Naive B cell (primary cell): ENCODE measurements at regions not wholly inside any gene's neighbourhood (a gene's known extent, or its start where the extent isn't known, plus 50 kb on each side); places are given as distances from the start of the nearest gene placed in this dataset.

Experiments used
- ATAC-seq, 2 donors: fragments of 150-1000 bp; cut with Tn5 transposase; 2 replicates each; pipeline ENCODE4 v1.10.0; 2021; ENCODE audit warnings: low read depth in 2 of 2, mild to moderate bottlenecking in 2 of 2, moderate library complexity in 2 of 2
- DNase-seq: peaks from one replicate; pipeline ENCODE4 v3.0.0; 2022
- H3K27ac Mint-ChIP-seq, 6 donors: one replicate each; pipeline ENCODE4 v1.8.0; 2020 to 2022; ENCODE audit warnings: mild to moderate bottlenecking in 6 of 6, mixed read lengths in 6 of 6, moderate library complexity in 5 of 6, inconsistent platforms in 2 of 6
- H3K27me3 Mint-ChIP-seq, 3 donors: one replicate each; pipeline ENCODE4 v1.8.0; 2021 to 2022; ENCODE audit warnings: mixed read lengths in 3 of 3, mild to moderate bottlenecking in 1 of 3
- H3K36me3 Mint-ChIP-seq, 2 donors: one replicate each; pipeline ENCODE4 v1.8.0; 2020 to 2022; ENCODE audit warnings: mixed read lengths in 2 of 2, inconsistent platforms in 1 of 2, mild to moderate bottlenecking in 1 of 2
- H3K4me1 Mint-ChIP-seq, 3 donors: one replicate each; pipeline ENCODE4 v1.8.0; 2020 to 2022; ENCODE audit warnings: mixed read lengths in 3 of 3, inconsistent platforms in 1 of 3, mild to moderate bottlenecking in 1 of 3, moderate library complexity in 1 of 3
- H3K4me3 Mint-ChIP-seq, 8 donors: one replicate each; pipeline ENCODE4 v1.8.0; 2020 to 2022; ENCODE audit warnings: mild to moderate bottlenecking in 8 of 8, mixed read lengths in 8 of 8, moderate library complexity in 8 of 8, inconsistent platforms in 2 of 8
- H3K9me3 Mint-ChIP-seq, 7 donors: one replicate each; pipeline ENCODE4 v1.8.0; 2020 to 2022; ENCODE audit warnings: mixed read lengths in 7 of 7, mild to moderate bottlenecking in 5 of 7, inconsistent platforms in 2 of 7, moderate library complexity in 1 of 7

DNA sequence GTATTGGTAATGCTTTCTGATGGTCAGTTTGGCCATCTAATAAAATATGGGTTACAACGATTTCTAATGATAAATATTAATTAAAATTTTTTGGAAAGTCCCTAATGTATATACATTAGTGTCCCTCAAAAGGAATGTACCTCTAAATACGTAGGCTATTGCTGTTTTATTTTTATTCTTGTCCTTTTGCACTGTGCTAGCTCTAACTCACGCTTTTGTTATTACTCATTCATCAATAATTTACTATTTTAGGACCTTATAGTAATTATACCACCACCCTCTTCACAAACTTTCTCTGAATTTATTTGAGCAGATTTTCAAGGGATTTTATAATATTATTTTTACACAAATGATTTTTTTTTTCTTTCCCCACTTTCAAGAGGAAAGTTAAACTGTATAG is 795.9 kb upstream of the PCDH9 start:
- Mint-ChIP-seq H3K27ac (no peak overlapping the region), H3K4me1 (no peaks in the 10 kb centered on the region), H3K27me3 (no peaks in the 10 kb centered on the region), H3K36me3 (no peaks in the 10 kb centered on the region), H3K4me3 (no peak overlapping the region), H3K9me3 (peaks cover 0 to 8% (median 3%) of the 10 kb centered on the region in 7 donors)
- DNase-seq, result no peak
- no peak for ATAC-seq

DNA sequence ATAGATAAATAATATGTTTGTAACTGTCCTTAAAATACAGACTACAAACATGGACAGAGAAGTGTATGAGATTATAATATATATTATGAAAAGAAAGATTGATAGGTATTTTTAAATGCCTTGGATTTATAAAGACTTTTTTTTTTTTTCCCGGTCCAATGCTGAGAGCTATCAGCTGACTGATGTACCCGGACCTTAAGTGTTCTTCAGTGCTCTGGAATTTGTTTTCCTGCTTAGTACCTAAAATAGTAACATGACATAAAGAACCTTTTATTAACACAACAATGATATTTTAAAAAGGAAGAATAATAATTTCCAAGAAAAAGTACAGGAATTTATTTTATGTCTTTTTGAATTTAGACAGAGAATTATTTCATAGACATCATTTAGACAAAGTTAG is 795.5 kb upstream of the PCDH9 start:
- no peaks in the 10 kb centered on the region for H3K36me3 Mint-ChIP-seq
- no peak for DNase-seq
- no peak overlapping the region for H3K4me3 Mint-ChIP-seq
- no peak for ATAC-seq
- H3K9me3 Mint-ChIP-seq, result peaks cover 0 to 11% (median 5%) of the 10 kb centered on the region in 7 donors
- H3K4me1 Mint-ChIP-seq, result no peaks in the 10 kb centered on the region
- no peak overlapping the region for H3K27ac Mint-ChIP-seq
- H3K27me3 Mint-ChIP-seq, result no peaks in the 10 kb centered on the region

DNA sequence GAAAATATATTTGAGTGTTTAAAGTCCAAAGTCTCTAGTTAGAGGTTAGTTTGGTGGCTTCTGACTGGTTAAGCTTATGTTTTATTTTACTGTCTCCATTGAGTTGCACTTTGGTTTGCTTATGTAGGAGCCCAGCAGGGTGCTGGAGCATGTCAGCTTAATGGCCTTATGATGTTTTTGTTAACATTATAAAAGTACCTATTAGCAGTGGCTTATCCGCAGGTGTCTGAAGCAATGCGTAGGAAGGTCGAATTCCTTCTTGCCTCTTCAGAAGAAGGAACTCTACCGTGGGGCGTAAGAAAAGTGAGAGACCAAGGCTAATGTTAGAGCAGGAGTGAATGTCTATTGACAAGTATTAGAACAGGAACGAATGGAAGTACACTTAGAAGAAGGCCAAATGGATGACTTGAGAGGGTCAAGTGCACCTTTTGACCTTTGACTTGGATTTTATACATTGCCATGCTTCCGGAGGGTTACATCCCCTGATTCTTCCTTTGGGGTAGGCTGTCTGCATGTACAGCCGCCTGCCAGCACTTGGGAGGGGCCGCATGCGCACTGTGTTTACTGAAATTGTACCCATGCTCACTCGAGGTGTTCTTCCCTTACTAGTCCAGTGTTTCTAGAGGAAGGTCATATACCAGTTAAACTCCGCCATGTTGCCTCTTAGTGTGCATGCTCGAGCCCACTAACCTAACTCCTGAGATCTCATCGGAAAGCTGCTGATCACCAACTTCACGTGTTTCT is 793.9 kb upstream of the PCDH9 start:
- H3K27ac Mint-ChIP-seq, result no peak overlapping the region
- H3K27me3 Mint-ChIP-seq, result no peaks in the 10 kb centered on the region
- DNase-seq (no peak), ATAC-seq (no peak)
- H3K9me3 Mint-ChIP-seq, result peaks cover 0 to 11% (median 5%) of the 10 kb centered on the region in 7 donors
- no peaks in the 10 kb centered on the region for H3K4me1 Mint-ChIP-seq
- H3K36me3 Mint-ChIP-seq, result no peaks in the 10 kb centered on the region
- H3K4me3 Mint-ChIP-seq, result no peak overlapping the region

DNA sequence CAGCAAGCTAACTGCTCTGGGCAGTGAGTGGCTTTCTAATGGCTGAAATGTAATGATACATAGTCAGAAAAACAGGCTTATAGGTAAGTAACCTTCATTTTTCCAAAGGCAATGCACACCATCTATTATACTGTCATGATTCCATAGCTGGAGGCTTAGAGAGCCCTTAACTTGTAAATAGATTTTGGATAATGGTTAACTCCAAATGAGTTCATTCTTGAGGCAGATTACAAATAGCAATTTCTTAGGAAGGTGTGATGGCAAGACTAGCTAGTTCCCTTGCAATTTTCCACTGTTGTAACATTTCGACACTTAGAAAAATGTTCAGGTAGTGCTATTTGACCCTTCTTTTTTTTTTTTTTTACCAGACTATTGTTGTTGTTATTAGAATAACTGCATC is 789.8 kb upstream of the PCDH9 start:
- no peak for ATAC-seq
- no peak for DNase-seq
- Mint-ChIP-seq H3K27ac (peak overlapping the region in 1 of 6 donors; percentile 69), H3K27me3 (no peaks in the 10 kb centered on the region), H3K4me1 (no peaks in the 10 kb centered on the region), H3K4me3 (no peak overlapping the region), H3K9me3 (peaks cover 0 to 11% (median 5%) of the 10 kb centered on the region in 7 donors), H3K36me3 (no peaks in the 10 kb centered on the region)

DNA sequence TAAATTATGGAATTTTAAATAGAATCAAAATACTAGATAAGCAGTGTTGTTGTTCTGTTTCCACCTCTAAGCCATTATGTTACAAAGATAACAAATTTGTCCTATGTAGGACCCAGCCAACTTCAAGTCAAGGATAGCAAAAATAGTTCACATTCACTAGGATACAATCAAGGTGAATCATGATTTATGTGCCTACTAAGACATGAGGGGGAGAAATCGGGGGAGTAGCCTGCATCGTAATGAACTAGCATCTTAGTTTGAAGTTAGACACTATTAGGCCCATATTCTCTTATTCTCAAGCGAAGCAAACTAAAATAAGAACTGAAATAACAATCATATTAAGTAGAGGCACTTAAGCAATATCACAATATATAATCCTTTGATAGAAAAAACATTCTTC is 779.4 kb upstream of the PCDH9 start:
- DNase-seq, result no peak
- no peak overlapping the region for H3K27ac Mint-ChIP-seq
- H3K4me1 Mint-ChIP-seq, result no peaks in the 10 kb centered on the region
- no peaks in the 10 kb centered on the region for H3K27me3 Mint-ChIP-seq
- peaks cover 0 to 5% (median 2%) of the 10 kb centered on the region in 7 donors for H3K9me3 Mint-ChIP-seq
- H3K4me3 Mint-ChIP-seq, result no peak overlapping the region
- ATAC-seq, result no peak
- H3K36me3 Mint-ChIP-seq, result no peaks in the 10 kb centered on the region

DNA sequence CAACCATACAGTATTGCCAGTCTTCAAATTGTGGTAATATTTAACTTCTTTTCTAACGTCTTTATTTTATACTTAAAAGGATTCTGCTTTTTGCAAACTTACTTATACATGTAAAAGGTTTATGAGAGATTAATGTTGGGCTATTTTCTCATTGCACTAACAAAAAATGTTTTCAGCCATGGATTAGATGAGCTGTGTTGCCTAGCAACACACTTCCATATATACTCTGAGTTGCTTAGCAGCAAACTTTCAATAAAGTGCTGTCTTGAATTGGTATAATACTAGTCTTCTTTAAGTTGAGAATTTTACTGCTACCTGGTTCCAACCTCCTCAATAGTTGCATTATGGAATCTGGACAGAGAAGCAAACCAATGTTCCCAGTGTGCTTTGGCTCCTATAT is 777.4 kb upstream of the PCDH9 start:
- Mint-ChIP-seq H3K27me3 (no peaks in the 10 kb centered on the region), H3K9me3 (peaks cover 0 to 5% (median 3%) of the 10 kb centered on the region in 7 donors), H3K4me3 (no peak overlapping the region), H3K4me1 (no peaks in the 10 kb centered on the region), H3K36me3 (no peaks in the 10 kb centered on the region), H3K27ac (no peak overlapping the region)
- DNase-seq (no peak), ATAC-seq (no peak)

DNA sequence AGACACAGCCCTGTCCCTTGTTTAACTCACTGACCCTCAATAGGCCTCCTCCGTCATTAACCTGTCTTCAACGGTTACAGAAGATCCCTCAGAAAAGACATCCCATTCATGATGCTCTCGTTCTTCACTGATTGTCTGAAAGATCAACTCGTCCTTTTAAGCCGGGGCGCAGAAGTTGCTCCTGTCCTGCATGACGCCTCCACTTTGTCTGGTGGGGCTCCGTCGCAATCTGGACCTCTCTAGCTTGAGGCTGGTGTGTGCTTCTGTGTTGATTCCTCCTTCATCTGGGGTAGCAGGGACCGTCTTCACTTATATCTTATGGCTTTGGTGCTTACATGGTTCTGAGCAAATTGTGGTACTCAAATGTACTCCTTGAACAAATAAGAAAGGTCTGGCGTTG is 766.0 kb upstream of the PCDH9 start:
- Mint-ChIP-seq H3K27me3 (no peaks in the 10 kb centered on the region), H3K4me1 (no peaks in the 10 kb centered on the region), H3K9me3 (peaks cover 0 to 10% (median 1%) of the 10 kb centered on the region in 7 donors), H3K27ac (no peak overlapping the region), H3K4me3 (no peak overlapping the region), H3K36me3 (no peaks in the 10 kb centered on the region)
- DNase-seq (no peak), ATAC-seq (no peak)

DNA sequence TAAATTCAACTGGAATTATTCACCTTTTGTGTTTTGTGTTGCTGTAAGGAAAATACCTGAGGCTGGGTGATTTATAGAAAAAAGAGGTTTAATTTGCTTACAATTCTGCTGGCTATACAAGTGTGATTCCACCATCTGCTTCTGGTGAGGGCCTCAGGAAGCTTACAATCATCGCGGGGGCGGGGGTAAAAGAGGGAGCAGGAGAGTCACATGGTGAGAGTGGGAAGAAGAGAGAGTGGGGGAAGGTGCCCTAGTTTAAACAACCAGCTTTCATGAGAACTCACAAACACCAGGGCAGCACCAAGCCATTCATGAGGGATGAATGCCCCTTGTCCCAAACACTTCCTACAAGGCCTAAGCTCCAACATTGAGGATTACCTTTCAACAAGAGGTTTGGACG is 760.7 kb upstream of the PCDH9 start:
- H3K4me3 Mint-ChIP-seq, result no peak overlapping the region
- DNase-seq (no peak), ATAC-seq (no peak)
- peaks cover 0 to 6% (median under 1%) of the 10 kb centered on the region in 7 donors for H3K9me3 Mint-ChIP-seq
- no peaks in the 10 kb centered on the region for H3K36me3 Mint-ChIP-seq
- H3K27ac Mint-ChIP-seq, result no peak overlapping the region
- no peaks in the 10 kb centered on the region for H3K4me1 Mint-ChIP-seq
- no peaks in the 10 kb centered on the region for H3K27me3 Mint-ChIP-seq

DNA sequence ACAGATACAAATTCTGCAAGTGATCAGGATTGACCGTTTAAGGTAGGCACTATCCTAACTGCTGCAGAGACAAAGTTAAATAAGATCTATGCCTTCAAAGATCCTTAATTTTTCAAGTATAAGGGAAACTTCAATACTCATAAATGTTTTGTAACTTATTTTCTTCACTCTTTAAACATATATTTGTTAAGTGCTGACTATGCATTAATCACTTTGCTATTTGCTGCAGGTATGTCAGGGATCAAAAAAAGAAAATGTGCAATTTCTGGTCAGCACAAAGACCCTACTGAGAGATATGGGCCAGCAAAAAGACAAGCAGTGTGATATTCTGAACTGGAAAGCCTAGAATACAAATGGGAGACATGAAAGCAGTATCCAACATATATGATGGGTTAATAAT is 756.1 kb upstream of the PCDH9 start:
- no peaks in the 10 kb centered on the region for H3K36me3 Mint-ChIP-seq
- H3K27me3 Mint-ChIP-seq, result no peaks in the 10 kb centered on the region
- H3K9me3 Mint-ChIP-seq, result peaks cover 0 to 6% (median 0%) of the 10 kb centered on the region in 7 donors
- H3K27ac Mint-ChIP-seq, result no peak overlapping the region
- H3K4me3 Mint-ChIP-seq, result no peak overlapping the region
- ATAC-seq (no peak), DNase-seq (no peak)
- no peaks in the 10 kb centered on the region for H3K4me1 Mint-ChIP-seq

DNA sequence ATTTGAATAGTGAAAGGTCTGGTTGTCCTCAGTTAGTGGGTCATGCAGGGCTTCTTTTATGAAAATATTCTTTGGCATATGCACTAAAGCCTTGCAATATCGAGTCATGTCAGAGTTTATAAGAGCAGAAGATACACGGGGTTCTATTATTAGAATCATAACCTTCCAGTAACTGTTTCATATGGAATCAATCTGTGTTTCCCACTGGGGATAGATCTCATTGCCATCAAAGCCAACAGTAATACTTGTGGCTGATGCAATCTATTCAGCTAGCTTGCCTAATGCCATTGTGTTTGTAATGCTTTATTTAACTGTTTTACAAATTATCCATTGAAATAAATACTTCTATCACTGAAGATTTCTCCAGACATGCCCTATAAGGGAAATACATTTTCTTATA is 746.9 kb upstream of the PCDH9 start:
- Mint-ChIP-seq H3K4me1 (no peaks in the 10 kb centered on the region), H3K27me3 (no peaks in the 10 kb centered on the region), H3K27ac (no peak overlapping the region), H3K36me3 (no peaks in the 10 kb centered on the region), H3K9me3 (peaks cover 0 to 8% (median 0%) of the 10 kb centered on the region in 7 donors), H3K4me3 (no peak overlapping the region)
- DNase-seq, result no peak
- no peak for ATAC-seq

DNA sequence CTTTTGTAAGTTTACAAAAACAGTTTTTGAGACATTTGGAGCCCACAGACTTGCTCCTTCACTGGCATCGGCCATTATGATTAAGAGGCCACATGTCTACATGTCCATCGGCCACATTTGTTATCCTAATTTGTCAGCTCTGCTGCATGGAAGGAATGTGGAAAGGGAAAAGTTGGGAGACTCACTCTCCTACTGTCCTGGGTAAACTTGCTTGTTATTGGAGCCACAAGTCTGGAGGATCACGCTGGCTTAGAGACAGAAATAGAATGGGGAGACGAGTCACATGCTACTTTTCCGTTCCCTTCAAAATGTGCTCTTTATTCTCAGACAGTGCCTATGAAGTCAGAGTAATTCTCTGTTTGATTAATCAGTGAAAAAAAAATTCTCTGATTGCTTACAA is 741.2 kb upstream of the PCDH9 start:
- Mint-ChIP-seq H3K27me3 (no peaks in the 10 kb centered on the region), H3K4me3 (no peak overlapping the region), H3K27ac (no peak overlapping the region), H3K4me1 (no peaks in the 10 kb centered on the region), H3K36me3 (no peaks in the 10 kb centered on the region), H3K9me3 (peaks cover 0 to 3% (median 0%) of the 10 kb centered on the region in 7 donors)
- no peak for DNase-seq
- no peak for ATAC-seq

DNA sequence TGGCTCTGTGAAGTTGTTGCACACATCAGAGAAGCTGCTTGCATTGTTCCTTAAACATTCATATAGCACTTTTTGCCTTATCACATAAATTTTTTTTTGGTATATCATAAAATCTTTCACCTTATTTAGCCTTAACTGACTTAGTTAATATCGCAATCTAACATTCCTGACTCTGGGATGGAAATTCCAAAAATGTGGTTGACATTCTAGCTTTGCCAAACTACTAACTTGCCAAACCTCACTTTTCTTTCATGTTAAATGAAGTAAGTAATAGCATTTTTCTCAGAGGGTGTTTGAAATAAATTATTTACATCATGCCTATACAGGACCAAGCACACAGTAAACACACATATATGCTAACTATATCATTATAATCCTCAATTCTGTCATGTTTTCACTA is 736.9 kb upstream of the PCDH9 start:
- H3K27ac Mint-ChIP-seq, result no peak overlapping the region
- H3K4me3 Mint-ChIP-seq, result peak overlapping the region in 1 of 8 donors; percentile 18
- H3K9me3 Mint-ChIP-seq, result peaks cover 0 to 4% (median 0%) of the 10 kb centered on the region in 7 donors
- H3K36me3 Mint-ChIP-seq, result no peaks in the 10 kb centered on the region
- ATAC-seq, result no peak
- H3K4me1 Mint-ChIP-seq, result no peaks in the 10 kb centered on the region
- no peak for DNase-seq
- H3K27me3 Mint-ChIP-seq, result no peaks in the 10 kb centered on the region

DNA sequence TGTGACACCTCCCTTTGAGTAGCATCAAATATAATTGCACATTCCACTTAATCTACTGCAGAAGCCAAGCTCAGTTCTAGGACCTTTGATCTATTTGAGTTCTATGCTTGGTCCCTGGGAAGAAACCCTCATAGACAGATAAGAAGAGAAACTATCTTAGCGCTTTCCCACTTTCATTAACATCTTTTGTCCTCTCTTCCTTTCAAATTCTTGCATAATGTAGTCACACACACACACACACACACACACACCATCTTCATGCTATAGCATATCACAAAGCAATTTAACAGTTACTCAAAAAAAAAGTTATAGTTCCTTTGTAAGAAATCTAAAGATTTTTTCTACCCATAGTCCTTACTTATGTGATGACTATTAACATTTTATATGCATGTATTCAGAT is 735.9 kb upstream of the PCDH9 start:
- H3K27me3 Mint-ChIP-seq, result no peaks in the 10 kb centered on the region
- no peak overlapping the region for H3K4me3 Mint-ChIP-seq
- H3K27ac Mint-ChIP-seq, result no peak overlapping the region
- H3K9me3 Mint-ChIP-seq, result peaks cover 0 to 4% (median 0%) of the 10 kb centered on the region in 7 donors
- no peak for ATAC-seq
- H3K4me1 Mint-ChIP-seq, result no peaks in the 10 kb centered on the region
- H3K36me3 Mint-ChIP-seq, result no peaks in the 10 kb centered on the region
- DNase-seq, result no peak

DNA sequence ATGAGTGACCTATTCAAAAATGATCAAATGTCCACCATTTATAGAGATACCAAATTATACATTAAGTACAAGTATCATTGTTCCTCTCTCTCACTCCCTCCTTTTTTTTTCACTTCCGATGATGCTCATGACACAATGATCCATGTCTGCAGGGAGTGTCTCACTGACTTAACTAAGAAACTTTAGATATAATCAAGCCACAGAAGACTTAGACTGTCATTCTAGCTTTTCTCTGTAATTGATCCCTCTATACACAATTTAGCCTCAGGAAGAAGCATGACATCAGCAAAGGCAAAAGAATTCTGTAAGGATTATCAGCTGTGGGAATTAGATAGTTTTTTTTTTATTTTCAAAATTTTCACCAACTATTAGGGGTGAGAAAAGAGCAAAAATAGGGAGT is 734.9 kb upstream of the PCDH9 start:
- no peak for ATAC-seq
- Mint-ChIP-seq H3K27me3 (no peaks in the 10 kb centered on the region), H3K4me3 (no peak overlapping the region)

DNA sequence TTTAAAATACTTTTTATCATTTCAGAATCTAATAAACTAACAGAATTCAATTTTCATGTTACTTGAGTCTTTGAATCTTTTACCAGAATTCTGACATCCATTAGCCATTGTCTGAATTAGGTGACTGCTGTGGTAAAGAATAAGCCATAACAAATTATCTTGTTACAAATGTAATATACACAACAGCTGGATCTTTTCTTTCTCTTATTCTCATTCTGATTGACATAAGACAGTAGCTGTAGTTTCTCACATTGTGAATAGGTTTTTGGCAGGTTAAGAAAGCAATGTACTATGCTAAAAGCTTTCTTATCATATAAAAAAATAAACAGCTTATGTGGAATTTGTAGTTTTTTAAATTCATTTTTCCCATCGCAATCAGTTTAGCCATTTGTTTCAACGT is 734.0 kb upstream of the PCDH9 start:
- Mint-ChIP-seq H3K27ac (no peak overlapping the region), H3K9me3 (peaks cover 0 to 8% (median 0%) of the 10 kb centered on the region in 7 donors), H3K36me3 (no peaks in the 10 kb centered on the region), H3K27me3 (no peaks in the 10 kb centered on the region), H3K4me1 (no peaks in the 10 kb centered on the region), H3K4me3 (no peak overlapping the region)
- no peak for DNase-seq
- ATAC-seq, result no peak

More for the DNA sequence above, 734.9 kb upstream of the PCDH9 start:
- H3K27ac Mint-ChIP-seq, result no peak overlapping the region
- no peak for DNase-seq
- H3K9me3 Mint-ChIP-seq, result peaks cover 0 to 4% (median 0%) of the 10 kb centered on the region in 7 donors
- no peaks in the 10 kb centered on the region for H3K4me1 Mint-ChIP-seq
- no peaks in the 10 kb centered on the region for H3K36me3 Mint-ChIP-seq
